Peyer's patch (tissue), 4 donors: ENCODE measurements at regions not wholly inside any gene's neighbourhood (a gene's known extent, or its start where the extent isn't known, plus 50 kb on each side); places are given as distances from the start of the nearest gene placed in this dataset.

Experiments
- POLR2A ChIP-seq, 2 donors: fragments of 450-650 bp; IDR thresholded peaks; one replicate each; pipeline ENCODE4 v1.5.1; 2017; ENCODE audit warnings: antibody characterized with exemption in 2 of 2, mild to moderate bottlenecking in 2 of 2, moderate library complexity in 2 of 2
- TF ChIP-seq, protein P1 (sequence below), 6 experiments: fragments of 450-650 bp in 4 of 6; fragments of 200-600 bp in 2 of 6; sonication (generic) in 1 of 6; IDR thresholded peaks; one replicate each; pipeline ENCODE4 v1.5.1; 2017 to 2019; ENCODE audit warnings: antibody characterized with exemption in 6 of 6, mild to moderate bottlenecking in 3 of 6, moderate library complexity in 1 of 6

GRCh38 chr3:139226731-139227130 lies 117.1 kb upstream of the MRPS22 start:
- TF ChIP-seq, protein P1, sequence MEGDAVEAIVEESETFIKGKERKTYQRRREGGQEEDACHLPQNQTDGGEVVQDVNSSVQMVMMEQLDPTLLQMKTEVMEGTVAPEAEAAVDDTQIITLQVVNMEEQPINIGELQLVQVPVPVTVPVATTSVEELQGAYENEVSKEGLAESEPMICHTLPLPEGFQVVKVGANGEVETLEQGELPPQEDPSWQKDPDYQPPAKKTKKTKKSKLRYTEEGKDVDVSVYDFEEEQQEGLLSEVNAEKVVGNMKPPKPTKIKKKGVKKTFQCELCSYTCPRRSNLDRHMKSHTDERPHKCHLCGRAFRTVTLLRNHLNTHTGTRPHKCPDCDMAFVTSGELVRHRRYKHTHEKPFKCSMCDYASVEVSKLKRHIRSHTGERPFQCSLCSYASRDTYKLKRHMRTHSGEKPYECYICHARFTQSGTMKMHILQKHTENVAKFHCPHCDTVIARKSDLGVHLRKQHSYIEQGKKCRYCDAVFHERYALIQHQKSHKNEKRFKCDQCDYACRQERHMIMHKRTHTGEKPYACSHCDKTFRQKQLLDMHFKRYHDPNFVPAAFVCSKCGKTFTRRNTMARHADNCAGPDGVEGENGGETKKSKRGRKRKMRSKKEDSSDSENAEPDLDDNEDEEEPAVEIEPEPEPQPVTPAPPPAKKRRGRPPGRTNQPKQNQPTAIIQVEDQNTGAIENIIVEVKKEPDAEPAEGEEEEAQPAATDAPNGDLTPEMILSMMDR (IDR thresholded peaks at IDR 0.05) = no peak
- no peak for TF ChIP-seq POLR2A (IDR thresholded peaks at IDR 0.05)
